Loucy (cell line): ENCODE measurements at regions not wholly inside any gene's neighbourhood (a gene's known extent, or its start where the extent isn't known, plus 50 kb on each side); places are given as distances from the start of the nearest gene placed in this dataset.

Experiments
- EZH2phosphoT487 ChIP-seq: fragments of 200-600 bp; IDR thresholded peaks from 2 replicates; pipeline ENCODE4 v1.6.1; 2018; ENCODE audit warnings: antibody characterized with exemption, mild to moderate bottlenecking, moderate library complexity, borderline replicate concordance
- TF ChIP-seq, protein P1 (sequence below): fragments of 200-600 bp; sonication (generic); conservative IDR thresholded peaks from 2 replicates; pipeline ENCODE4 v1.5.1; 2014; ENCODE audit warnings: mild to moderate bottlenecking, antibody characterized with exemption, low read length

DNA sequence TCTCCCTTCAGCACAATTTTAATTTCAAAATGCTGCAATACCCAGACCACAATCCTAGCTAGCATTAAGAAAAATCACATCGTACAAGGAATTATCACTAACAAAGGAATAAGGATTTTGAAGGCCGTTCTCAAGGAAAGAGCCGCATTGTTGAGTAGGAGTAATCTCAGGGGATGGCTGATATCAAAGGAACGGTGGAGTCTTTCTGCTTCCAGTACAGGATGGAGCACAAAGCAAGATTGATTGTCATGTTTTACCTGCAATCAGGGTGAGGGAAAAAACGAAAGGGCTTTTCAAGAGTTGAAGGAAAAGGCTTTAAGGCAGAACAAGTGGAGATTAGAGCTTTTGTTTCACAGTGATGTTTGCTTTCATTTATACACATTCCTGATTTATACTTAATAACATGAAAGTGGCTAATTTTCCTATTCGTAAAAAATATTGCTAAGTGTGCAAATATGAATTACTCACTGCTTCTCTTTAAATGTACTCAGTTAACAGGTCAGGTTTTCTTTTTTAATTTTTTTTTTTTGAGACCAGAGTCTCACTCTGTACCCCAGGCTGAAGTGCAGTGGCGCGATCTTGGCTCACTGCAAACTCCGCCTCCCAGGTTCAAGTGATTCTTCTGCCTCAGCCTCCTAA, 207.0 kb downstream of the TRIML1 start:
- TF ChIP-seq, protein P1, sequence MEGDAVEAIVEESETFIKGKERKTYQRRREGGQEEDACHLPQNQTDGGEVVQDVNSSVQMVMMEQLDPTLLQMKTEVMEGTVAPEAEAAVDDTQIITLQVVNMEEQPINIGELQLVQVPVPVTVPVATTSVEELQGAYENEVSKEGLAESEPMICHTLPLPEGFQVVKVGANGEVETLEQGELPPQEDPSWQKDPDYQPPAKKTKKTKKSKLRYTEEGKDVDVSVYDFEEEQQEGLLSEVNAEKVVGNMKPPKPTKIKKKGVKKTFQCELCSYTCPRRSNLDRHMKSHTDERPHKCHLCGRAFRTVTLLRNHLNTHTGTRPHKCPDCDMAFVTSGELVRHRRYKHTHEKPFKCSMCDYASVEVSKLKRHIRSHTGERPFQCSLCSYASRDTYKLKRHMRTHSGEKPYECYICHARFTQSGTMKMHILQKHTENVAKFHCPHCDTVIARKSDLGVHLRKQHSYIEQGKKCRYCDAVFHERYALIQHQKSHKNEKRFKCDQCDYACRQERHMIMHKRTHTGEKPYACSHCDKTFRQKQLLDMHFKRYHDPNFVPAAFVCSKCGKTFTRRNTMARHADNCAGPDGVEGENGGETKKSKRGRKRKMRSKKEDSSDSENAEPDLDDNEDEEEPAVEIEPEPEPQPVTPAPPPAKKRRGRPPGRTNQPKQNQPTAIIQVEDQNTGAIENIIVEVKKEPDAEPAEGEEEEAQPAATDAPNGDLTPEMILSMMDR, result no peak
- TF ChIP-seq EZH2phosphoT487, result no peak
